Fibroblast of skin of right biceps (primary cell): ENCODE measurements at regions not wholly inside any gene's neighbourhood (a gene's known extent, or its start where the extent isn't known, plus 50 kb on each side); places are given as distances from the start of the nearest gene placed in this dataset.

Source experiments
- DNase-seq: peaks from one replicate; pipeline ENCODE4 v3.0.0-alpha.2; 2013

GRCh38 chr10:25114036-25114411 lies 60.8 kb upstream of the GPR158 start:
- no peak for DNase-seq

GRCh38 chr10:25117757-25118156 lies 57.0 kb upstream of the GPR158 start:
- DNase-seq, result no peak

GRCh38 chr10:25120188-25120587 lies 54.6 kb upstream of the GPR158 start:
- no peak for DNase-seq
